SU-DHL-6 (cell line): ENCODE measurements at regions not wholly inside any gene's neighbourhood (a gene's known extent, or its start where the extent isn't known, plus 50 kb on each side); places are given as distances from the start of the nearest gene placed in this dataset.

Experiments
- H2AFZ ChIP-seq: fragments of 200-600 bp; sonication (generic); 2 replicates; pipeline ENCODE4 v1.6.1; 2014; ENCODE audit warnings: low read depth, mild to moderate bottlenecking, moderate library complexity, mixed read lengths, antibody characterized with exemption, low read length; ENCODE audit not compliant: severe bottlenecking
- H3F3A ChIP-seq: fragments of 200-600 bp; shearing (Covaris generic); 2 replicates; pipeline ENCODE4 v1.6.0; 2016; ENCODE audit warnings: antibody characterized with exemption, mild to moderate bottlenecking; ENCODE audit not compliant: insufficient read depth
- H3K27ac ChIP-seq: fragments of 200-600 bp; sonication (generic); 2 replicates; pipeline ENCODE4 v1.5.1; 2016; ENCODE audit warnings: low read depth, mild to moderate bottlenecking, low read length, moderate library complexity, mixed read lengths
- H3K27me3 ChIP-seq: fragments of 200-600 bp; sonication (generic), shearing (Covaris generic); 2 replicates; pipeline ENCODE4 v1.6.0; 2014; ENCODE audit warnings: mild to moderate bottlenecking, low read length
- H3K36me3 ChIP-seq: fragments of 200-600 bp; sonication (generic); 2 replicates; pipeline ENCODE4 v1.6.1; 2014; ENCODE audit warnings: mild to moderate bottlenecking, low read length, mixed read lengths
- H3K4me2 ChIP-seq: fragments of 300-600, 200-600 bp; shearing (Covaris generic), sonication (generic); 2 replicates; pipeline ENCODE4 v1.6.0; 2014; ENCODE audit warnings: low read length, low read depth, mild to moderate bottlenecking; ENCODE audit not compliant: poor library complexity, severe bottlenecking
- H3K4me3 ChIP-seq: fragments of 200-600 bp; sonication (generic); 2 replicates; pipeline ENCODE4 v1.5.1; 2014; ENCODE audit warnings: antibody characterized with exemption, low read length, mild to moderate bottlenecking, mixed read lengths; ENCODE audit not compliant: insufficient read depth, poor library complexity, severe bottlenecking
- H3K79me2 ChIP-seq: fragments of 200-600 bp; sonication (generic); 2 replicates; pipeline ENCODE4 v1.6.1; 2014; ENCODE audit warnings: mild to moderate bottlenecking, low read length, moderate library complexity; ENCODE audit not compliant: insufficient read depth
- H3K9ac ChIP-seq: fragments of 200-600 bp; sonication (generic); 2 replicates; pipeline ENCODE4 v1.7.0; 2014; ENCODE audit warnings: mild to moderate bottlenecking, low read length
- H3K9me2 ChIP-seq: fragments of 200-600 bp; sonication (generic); replicated peaks from 2 replicates; pipeline ENCODE4 v1.6.1; 2014; ENCODE audit warnings: low read length; ENCODE audit not compliant: insufficient read depth
- H3K9me3 ChIP-seq: fragments of 200-600 bp; sonication (generic); 2 replicates; pipeline ENCODE4 v1.6.1; 2014; ENCODE audit warnings: low read length, mixed read lengths; ENCODE audit not compliant: insufficient read depth
- H4K20me1 ChIP-seq: fragments of 200-600 bp; sonication (generic); 2 replicates; pipeline ENCODE4 v1.6.1; 2014; ENCODE audit warnings: low read depth, mild to moderate bottlenecking, antibody characterized with exemption, low read length, moderate library complexity, mixed read lengths
- CTCF ChIP-seq: fragments of 200-600 bp; sonication (generic); IDR thresholded peaks from one replicate; pipeline ENCODE4 v1.5.1; 2017; ENCODE audit warnings: antibody characterized with exemption, mild to moderate bottlenecking, low read length, moderate library complexity; ENCODE audit not compliant: insufficient read depth, poor library complexity, severe bottlenecking
- EZH2phosphoT487 ChIP-seq: fragments of 200-600 bp; sonication (generic), shearing (Covaris generic); conservative IDR thresholded peaks from 2 replicates; pipeline ENCODE4 v1.6.1; 2018; ENCODE audit warnings: mild to moderate bottlenecking, antibody characterized with exemption, low read length, moderate library complexity, mixed read lengths

DNA sequence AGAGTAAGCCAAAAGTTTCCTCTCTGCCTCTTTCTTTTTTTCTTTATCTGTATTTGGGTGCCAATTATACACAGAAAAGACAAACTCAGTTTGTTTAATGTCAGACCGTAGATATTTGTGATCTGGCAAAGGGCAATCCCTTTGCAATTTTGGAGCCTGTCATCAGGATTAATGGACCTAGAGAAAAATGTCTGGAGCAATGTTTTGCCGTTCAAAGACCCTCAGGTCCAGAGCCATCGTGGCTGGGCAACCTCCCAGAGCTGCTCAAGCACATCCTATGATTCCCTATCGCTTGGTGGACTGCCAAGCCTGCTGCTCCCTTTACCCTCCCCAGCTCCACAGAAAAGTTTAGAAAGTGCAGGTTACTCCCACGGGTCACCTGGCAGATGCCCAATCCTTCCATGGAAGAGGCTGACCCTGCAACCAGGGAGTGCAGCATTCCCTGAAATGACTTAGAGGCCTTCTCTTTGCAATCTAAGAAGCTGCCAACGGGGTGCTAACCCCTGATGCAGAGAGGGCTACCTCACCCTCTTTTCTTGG, 112.5 kb upstream of the NGF start:
- Histone ChIP-seq H3K9me2 (no peaks in the 10 kb centered on the region), H4K20me1 (no peaks in the 10 kb centered on the region), H3K36me3 (no peaks in the 10 kb centered on the region), H3F3A (no peaks in the 10 kb centered on the region), H3K4me2 (no peak overlapping the region), H3K4me3 (no peak overlapping the region), H3K79me2 (no peaks in the 10 kb centered on the region), H2AFZ (no peak overlapping the region), H3K27me3 (no peaks in the 10 kb centered on the region), H3K9me3 (no peaks in the 10 kb centered on the region), H3K9ac (no peak overlapping the region), H3K27ac (no peak overlapping the region)
- TF ChIP-seq EZH2phosphoT487 (no peak), CTCF (no peak)

GRCh38 chr1:115448282-115449044, 110.4 kb upstream of the NGF start:
- no peak for TF ChIP-seq EZH2phosphoT487
- TF ChIP-seq CTCF, result no peak
- H3F3A ChIP-seq, result no peaks in the 10 kb centered on the region

DNA sequence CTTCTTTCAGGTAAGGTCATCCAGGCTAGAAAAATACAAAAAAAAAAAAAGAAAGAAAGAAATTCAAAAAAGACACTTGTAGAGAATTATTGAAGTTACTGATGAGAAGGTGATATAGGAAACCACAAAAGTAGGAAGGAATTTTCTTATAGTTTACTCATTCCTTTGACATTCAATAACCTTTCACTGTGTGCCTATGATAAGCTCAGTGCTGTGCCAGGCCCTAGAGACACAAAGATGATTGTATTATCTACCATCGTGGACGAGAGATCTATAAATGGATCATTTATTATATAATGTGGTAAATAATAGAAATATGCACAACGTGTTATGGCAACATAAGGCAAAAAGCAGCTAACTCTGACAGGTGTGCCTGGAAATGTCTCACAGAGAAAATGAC, 109.6 kb upstream of the NGF start:
- no peak overlapping the region for H3K27ac ChIP-seq
- no peaks in the 10 kb centered on the region for H3K27me3 ChIP-seq
- H3F3A ChIP-seq, result no peaks in the 10 kb centered on the region
- TF ChIP-seq EZH2phosphoT487 (no peak), CTCF (no peak)
- H2AFZ ChIP-seq, result no peak overlapping the region
- H3K4me3 ChIP-seq, result no peak overlapping the region
- no peaks in the 10 kb centered on the region for H4K20me1 ChIP-seq
- H3K4me2 ChIP-seq, result no peak overlapping the region
- H3K36me3 ChIP-seq, result no peaks in the 10 kb centered on the region
- no peaks in the 10 kb centered on the region for H3K9me3 ChIP-seq
- H3K9ac ChIP-seq, result no peak overlapping the region
- H3K9me2 ChIP-seq, result no peaks in the 10 kb centered on the region
- H3K79me2 ChIP-seq, result no peaks in the 10 kb centered on the region

More at GRCh38 chr1:115448282-115449044, 110.4 kb upstream of the NGF start:
- Histone ChIP-seq H4K20me1 (no peaks in the 10 kb centered on the region), H3K9ac (no peak overlapping the region), H3K79me2 (no peaks in the 10 kb centered on the region), H3K4me3 (no peak overlapping the region), H3K27me3 (no peaks in the 10 kb centered on the region), H3K4me2 (no peak overlapping the region), H2AFZ (no peak overlapping the region), H3K9me2 (no peaks in the 10 kb centered on the region), H3K9me3 (no peaks in the 10 kb centered on the region), H3K36me3 (no peaks in the 10 kb centered on the region), H3K27ac (no peak overlapping the region)
